ENCODE measurements at regions not wholly inside any gene's neighbourhood (a gene's known extent, or its start where the extent isn't known, plus 50 kb on each side); places are given as distances from the start of the nearest gene placed in this dataset.

- TF ChIP-seq SRF (IDR thresholded peaks at IDR 0.05; ENCODE audit: low read depth, low read length) (no peak), BRCA1 (IDR thresholded peaks at IDR 0.05; ENCODE audit: low read depth, low read length) (no peak), YY1 (IDR thresholded peaks at IDR 0.05; ENCODE audit: low read depth, low read length) (no peak), JUND (IDR thresholded peaks at IDR 0.05; ENCODE audit: low read length) (no peak), CHD2 (IDR thresholded peaks at IDR 0.05; ENCODE audit: low read length) (no peak), RFX5 (IDR thresholded peaks at IDR 0.05; ENCODE audit: borderline replicate concordance, low read depth, low read length) (no peak)
These were observed 176.1 kb downstream of the MINAR1 start (continued) for GRCh38 chr15:79608066-79608864.

All from H1 (cell line).